Mesendoderm (in vitro differentiated cells): ENCODE measurements at regions not wholly inside any gene's neighbourhood (a gene's known extent, or its start where the extent isn't known, plus 50 kb on each side); places are given as distances from the start of the nearest gene placed in this dataset.

Experiments used
- DNase-seq: peaks from one replicate; pipeline ENCODE4 v3.0.0; 2013
- H2AK5ac ChIP-seq: 2 replicates; pipeline ENCODE4 v1.6.1; 2013; ENCODE audit warnings: low read length, inconsistent platforms
- H2BK120ac ChIP-seq: 2 replicates; pipeline ENCODE4 v1.6.1; 2013; ENCODE audit warnings: low read depth, mild to moderate bottlenecking, low read length, moderate library complexity, mixed read lengths
- H2BK15ac ChIP-seq: replicated peaks from 2 replicates; pipeline ENCODE4 v1.6.1; 2013; ENCODE audit warnings: low read depth, mild to moderate bottlenecking, moderate library complexity
- H2BK5ac ChIP-seq: 2 replicates; pipeline ENCODE4 v1.6.1; 2013; ENCODE audit warnings: low read length, inconsistent platforms
- H3K18ac ChIP-seq: 2 replicates; pipeline ENCODE4 v1.6.1; 2013; ENCODE audit warnings: mild to moderate bottlenecking, low read length, mixed read lengths
- H3K23ac ChIP-seq: one replicate; pipeline ENCODE4 v1.6.1; 2013; ENCODE audit warnings: low read length
- H3K27ac ChIP-seq: 2 replicates; pipeline ENCODE4 v1.5.1; 2013; ENCODE audit warnings: low read depth, mild to moderate bottlenecking, inconsistent platforms, low read length, moderate library complexity
- H3K27me3 ChIP-seq: 2 replicates; pipeline ENCODE4 v1.6.1; 2013; ENCODE audit warnings: low read length, control low read depth, mild to moderate bottlenecking, inconsistent platforms; ENCODE audit not compliant: insufficient read depth, poor library complexity
- H3K36me3 ChIP-seq: 2 replicates; pipeline ENCODE4 v1.6.1; 2013; ENCODE audit warnings: low read length, inconsistent platforms; ENCODE audit not compliant: control insufficient read depth, insufficient read depth
- H3K4ac ChIP-seq: one replicate; pipeline ENCODE4 v1.6.1; 2013; ENCODE audit warnings: low read depth, mild to moderate bottlenecking, low read length, moderate library complexity
- H3K4me1 ChIP-seq: 2 replicates; pipeline ENCODE4 v1.6.1; 2013; ENCODE audit warnings: low read depth, low read length, inconsistent platforms; ENCODE audit not compliant: control insufficient read depth
- H3K4me2 ChIP-seq: 2 replicates; pipeline ENCODE4 v1.6.1; 2013; ENCODE audit warnings: low read length
- H3K4me3 ChIP-seq: 2 replicates; pipeline ENCODE4 v1.5.1; 2013; ENCODE audit warnings: mild to moderate bottlenecking, low read length
- H3K56ac ChIP-seq: one replicate; pipeline ENCODE4 v1.6.1; 2013; ENCODE audit warnings: low read length
- H3K79me1 ChIP-seq: 2 replicates; pipeline ENCODE4 v1.6.1; 2013; ENCODE audit warnings: low read length, inconsistent platforms
- H3K79me2 ChIP-seq: 2 replicates; pipeline ENCODE4 v1.6.1; 2013; ENCODE audit warnings: mild to moderate bottlenecking, low read length; ENCODE audit not compliant: control insufficient read depth, insufficient read depth
- H3K9ac ChIP-seq: 2 replicates; pipeline ENCODE4 v1.6.1; 2013; ENCODE audit warnings: low read length, inconsistent platforms
- H4K5ac ChIP-seq: one replicate; pipeline ENCODE4 v1.6.1; 2013; ENCODE audit warnings: low read length
- H4K8ac ChIP-seq: one replicate; pipeline ENCODE4 v1.6.1; 2013; ENCODE audit warnings: low read depth, mild to moderate bottlenecking, control low read depth, low read length, moderate library complexity
- WGBS: extraction: QIAGEN DNeasy Blood & Tissue Kit; methylation state at CpG from one replicate; pipeline ENCODE4 v1.1.7; 2013; ENCODE audit warnings: low lambda C conversion rate, missing lambda C conversion rate; ENCODE audit not compliant: insufficient coverage; ENCODE audit errors: extremely low coverage; 5-methylcytosine and 5-hydroxymethylcytosine counted together

GRCh38 chr11:82365351-82365750, 368.3 kb downstream of the FAM181B start:
- H3K23ac ChIP-seq, result no peak overlapping the region
- H3K18ac ChIP-seq, result no peak overlapping the region
- WGBS, result no CpG with 5 or more reads among the region's 2 CpGs
- no peak overlapping the region for H2BK5ac ChIP-seq
- no peak for DNase-seq
- no peak overlapping the region for H4K5ac ChIP-seq
- no peaks in the 10 kb centered on the region for H3K4me1 ChIP-seq
- no peak overlapping the region for H4K8ac ChIP-seq
- no peaks in the 10 kb centered on the region for H3K79me2 ChIP-seq
- no peak overlapping the region for H3K4ac ChIP-seq
- no peak overlapping the region for H3K4me3 ChIP-seq
- H2BK15ac ChIP-seq, result no peak overlapping the region
- H3K9ac ChIP-seq, result no peak overlapping the region
- H3K4me2 ChIP-seq, result no peak overlapping the region
- H3K27me3 ChIP-seq, result no peaks in the 10 kb centered on the region
- no peaks in the 10 kb centered on the region for H3K36me3 ChIP-seq
- H3K56ac ChIP-seq, result no peak overlapping the region
- no peak overlapping the region for H2BK120ac ChIP-seq
- H3K27ac ChIP-seq, result no peak overlapping the region
- no peak overlapping the region for H2AK5ac ChIP-seq
- H3K79me1 ChIP-seq, result no peaks in the 10 kb centered on the region

DNA sequence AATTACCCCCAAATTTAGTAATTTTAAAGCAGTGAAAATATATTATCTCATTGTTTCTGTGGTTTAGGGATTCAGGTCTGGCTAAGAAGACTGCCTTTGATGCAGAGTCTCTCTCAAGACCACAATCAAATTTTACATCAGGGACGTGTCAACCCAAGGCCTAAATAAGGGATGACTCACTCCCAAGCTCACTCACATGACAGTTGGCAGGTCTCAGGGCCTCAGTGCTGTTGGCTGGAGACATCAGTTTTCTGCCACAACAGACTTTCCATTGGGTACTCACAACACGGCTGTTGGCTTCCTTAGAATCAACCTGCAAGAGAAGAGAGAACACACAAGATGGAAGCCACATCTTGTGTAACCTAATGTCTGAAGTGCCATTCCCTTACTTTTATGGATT, 377.3 kb downstream of the FAM181B start:
- H3K79me2 ChIP-seq, result no peaks in the 10 kb centered on the region
- H4K5ac ChIP-seq, result no peak overlapping the region
- H3K27ac ChIP-seq, result no peak overlapping the region
- H3K4me2 ChIP-seq, result no peak overlapping the region
- H3K18ac ChIP-seq, result no peak overlapping the region
- no peak overlapping the region for H2BK5ac ChIP-seq
- no CpG with 5 or more reads among the region's 2 CpGs for WGBS
- H3K36me3 ChIP-seq, result no peaks in the 10 kb centered on the region
- H3K4ac ChIP-seq, result no peak overlapping the region
- H3K9ac ChIP-seq, result no peak overlapping the region
- H3K4me3 ChIP-seq, result no peak overlapping the region
- H2BK15ac ChIP-seq, result no peak overlapping the region
- H3K23ac ChIP-seq, result no peak overlapping the region
- no peak overlapping the region for H3K56ac ChIP-seq
- peak; percentile 8 for DNase-seq
- H3K27me3 ChIP-seq, result no peaks in the 10 kb centered on the region
- no peak overlapping the region for H2BK120ac ChIP-seq
- no peaks in the 10 kb centered on the region for H3K4me1 ChIP-seq
- no peak overlapping the region for H2AK5ac ChIP-seq
- no peaks in the 10 kb centered on the region for H3K79me1 ChIP-seq
- H4K8ac ChIP-seq, result no peak overlapping the region

DNA sequence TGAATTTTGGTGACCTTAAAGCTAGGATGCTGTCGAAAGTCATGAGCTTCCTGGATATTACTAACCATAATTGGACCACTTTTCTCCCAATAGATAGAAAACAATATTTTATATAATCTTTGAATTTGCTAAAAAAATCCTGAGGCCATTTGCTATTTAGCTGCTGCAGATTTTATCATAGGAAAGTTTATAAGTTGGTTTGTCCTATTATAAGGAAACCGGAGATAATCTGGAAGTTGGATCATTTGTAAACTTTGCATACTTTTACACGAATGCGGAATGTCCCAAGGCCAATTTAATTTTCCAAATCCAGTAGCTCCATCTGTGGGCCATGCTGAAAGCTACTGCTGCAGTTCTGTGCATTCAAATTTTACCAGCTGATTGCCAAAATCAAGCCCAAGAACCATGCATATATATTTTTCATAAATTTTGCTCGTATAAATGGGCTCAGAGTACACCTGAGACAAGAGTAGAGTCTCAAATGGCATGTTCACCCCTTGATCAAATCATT, 378.3 kb downstream of the FAM181B start:
- no peak overlapping the region for H3K4me2 ChIP-seq
- H3K4ac ChIP-seq, result no peak overlapping the region
- no peaks in the 10 kb centered on the region for H3K79me1 ChIP-seq
- H2BK5ac ChIP-seq, result no peak overlapping the region
- no peak overlapping the region for H3K27ac ChIP-seq
- H3K27me3 ChIP-seq, result no peaks in the 10 kb centered on the region
- no peaks in the 10 kb centered on the region for H3K4me1 ChIP-seq
- no peaks in the 10 kb centered on the region for H3K79me2 ChIP-seq
- no peak overlapping the region for H3K18ac ChIP-seq
- H2BK15ac ChIP-seq, result no peak overlapping the region
- no CpG with 5 or more reads among the region's 5 CpGs for WGBS
- H2BK120ac ChIP-seq, result no peak overlapping the region
- no peak overlapping the region for H3K4me3 ChIP-seq
- H4K8ac ChIP-seq, result no peak overlapping the region
- no peak overlapping the region for H3K23ac ChIP-seq
- no peak overlapping the region for H3K56ac ChIP-seq
- no peak overlapping the region for H2AK5ac ChIP-seq
- no peak overlapping the region for H4K5ac ChIP-seq
- DNase-seq, result no peak
- H3K36me3 ChIP-seq, result no peaks in the 10 kb centered on the region
- no peak overlapping the region for H3K9ac ChIP-seq

GRCh38 chr11:82326853-82327252, 406.8 kb downstream of the FAM181B start:
- Histone ChIP-seq H3K4me1 (no peaks in the 10 kb centered on the region), H2BK120ac (no peak overlapping the region), H2BK15ac (no peak overlapping the region), H3K18ac (no peak overlapping the region), H3K4ac (no peak overlapping the region), H2BK5ac (no peak overlapping the region), H3K36me3 (no peaks in the 10 kb centered on the region), H3K9ac (no peak overlapping the region), H3K27me3 (no peaks in the 10 kb centered on the region), H4K5ac (no peak overlapping the region), H3K79me2 (no peaks in the 10 kb centered on the region), H3K56ac (no peak overlapping the region), H3K27ac (no peak overlapping the region), H3K79me1 (no peaks in the 10 kb centered on the region), H4K8ac (no peak overlapping the region), H2AK5ac (no peak overlapping the region), H3K4me3 (no peak overlapping the region), H3K4me2 (no peak overlapping the region), H3K23ac (no peak overlapping the region)
- DNase-seq, result no peak
- no CpG with 5 or more reads among the region's 3 CpGs for WGBS

GRCh38 chr11:82321206-82321605, 412.5 kb downstream of the FAM181B start:
- Histone ChIP-seq H3K4me3 (no peak overlapping the region), H3K79me1 (no peaks in the 10 kb centered on the region), H3K18ac (no peak overlapping the region), H2BK120ac (no peak overlapping the region), H3K27ac (no peak overlapping the region), H2AK5ac (no peak overlapping the region), H4K8ac (no peak overlapping the region), H3K36me3 (no peaks in the 10 kb centered on the region), H3K56ac (no peak overlapping the region), H4K5ac (no peak overlapping the region), H3K4ac (no peak overlapping the region), H3K79me2 (no peaks in the 10 kb centered on the region), H2BK15ac (no peak overlapping the region), H2BK5ac (no peak overlapping the region), H3K9ac (no peak overlapping the region), H3K23ac (no peak overlapping the region), H3K27me3 (no peaks in the 10 kb centered on the region), H3K4me1 (no peaks in the 10 kb centered on the region), H3K4me2 (no peak overlapping the region)
- no peak for DNase-seq
- no CpG with 5 or more reads among the region's 6 CpGs for WGBS

DNA sequence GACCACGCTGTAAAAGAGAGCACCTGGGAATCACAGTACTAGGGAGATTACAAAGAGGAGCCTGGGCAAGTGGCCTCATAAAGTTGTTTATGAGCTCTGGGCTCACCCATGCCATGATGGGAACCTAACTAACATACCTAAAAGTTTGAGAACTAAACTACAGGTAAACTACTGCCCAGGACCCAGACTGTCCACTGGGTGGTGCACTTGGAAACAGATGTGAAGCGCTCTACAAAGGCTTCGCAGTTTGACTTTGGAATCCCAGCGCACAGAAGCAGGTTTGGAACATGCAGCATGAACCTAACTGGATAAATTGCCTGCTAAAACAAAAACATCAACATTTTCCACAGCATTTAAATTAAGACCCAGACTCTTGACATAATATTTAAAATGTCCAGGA, 418.6 kb downstream of the FAM181B start:
- H3K4me3 ChIP-seq, result no peak overlapping the region
- no peak overlapping the region for H4K5ac ChIP-seq
- no peak overlapping the region for H3K9ac ChIP-seq
- no peaks in the 10 kb centered on the region for H3K79me2 ChIP-seq
- H2BK5ac ChIP-seq, result no peak overlapping the region
- H3K18ac ChIP-seq, result no peak overlapping the region
- H3K4me1 ChIP-seq, result no peaks in the 10 kb centered on the region
- H3K79me1 ChIP-seq, result no peaks in the 10 kb centered on the region
- no peaks in the 10 kb centered on the region for H3K36me3 ChIP-seq
- H3K27ac ChIP-seq, result no peak overlapping the region
- no peak overlapping the region for H4K8ac ChIP-seq
- no peak overlapping the region for H3K23ac ChIP-seq
- no peak overlapping the region for H3K4me2 ChIP-seq
- H3K4ac ChIP-seq, result no peak overlapping the region
- H2BK120ac ChIP-seq, result no peak overlapping the region
- DNase-seq, result peak; percentile 72
- no peak overlapping the region for H2AK5ac ChIP-seq
- no peak overlapping the region for H2BK15ac ChIP-seq
- WGBS, result no CpG with 5 or more reads among the region's 4 CpGs
- no peak overlapping the region for H3K56ac ChIP-seq
- no peaks in the 10 kb centered on the region for H3K27me3 ChIP-seq
